ENCODE measurements at regions not wholly inside any gene's neighbourhood (a gene's known extent, or its start where the extent isn't known, plus 50 kb on each side); places are given as distances from the start of the nearest gene placed in this dataset.

GRCh38 chr7:47720141-47720906, 138.4 kb upstream of the TNS3 start:
- intact Hi-C loops (cut with DNase I), result no loop called here
- no peaks in the 10 kb centered on the region for H3K36me3 ChIP-seq (ENCODE audit: insufficient read depth in 1 of 2, low read depth in 1 of 2)
- no peaks in the 10 kb centered on the region for H3K27me3 ChIP-seq (ENCODE audit: insufficient read depth in 3 of 3, low read length in 2 of 3)
- 41 to 51% (median 43%) methylated on average over 12 of the region's 12 CpGs for WGBS, 3 donors
- TF ChIP-seq CTCF (IDR thresholded peaks at IDR 0.05), result no peak
- no peaks in the 10 kb centered on the region for H3K4me1 ChIP-seq
- peak in 2 of 4 donors; percentile 33 to 41 for ATAC-seq
- DNase-seq, result peak; percentile 69 to 79
- no peak overlapping the region for H3K4me3 ChIP-seq
- H3K9me3 ChIP-seq, result no peaks in the 10 kb centered on the region
- no peak overlapping the region for H3K27ac ChIP-seq

- H3K36me3 ChIP-seq (ENCODE audit: insufficient read depth in 1 of 2, low read depth in 1 of 2), result no peaks in the 10 kb centered on the region
- no peak overlapping the region for H3K4me3 ChIP-seq
- H3K27me3 ChIP-seq (ENCODE audit: insufficient read depth in 3 of 3, low read length in 2 of 3), result no peaks in the 10 kb centered on the region
- 82 to 89% (median 88%) methylated on average over 7 of the region's 7 CpGs for WGBS, 3 donors
- no peaks in the 10 kb centered on the region for H3K9me3 ChIP-seq
- ATAC-seq (no peak), DNase-seq (no peak)
- intact Hi-C loops (cut with DNase I), result no loop called here
- TF ChIP-seq CTCF (IDR thresholded peaks at IDR 0.05), result no peak
- H3K27ac ChIP-seq, result no peak overlapping the region
- H3K4me1 ChIP-seq, result no peaks in the 10 kb centered on the region
These were observed 137.8 kb upstream of the TNS3 start for GRCh38 chr7:47719675-47720074.

- Histone ChIP-seq H3K4me3 (no peak overlapping the region), H3K27ac (no peak overlapping the region), H3K36me3 (ENCODE audit: insufficient read depth in 1 of 2, low read depth in 1 of 2) (no peaks in the 10 kb centered on the region), H3K4me1 (no peaks in the 10 kb centered on the region), H3K27me3 (ENCODE audit: insufficient read depth in 3 of 3, low read length in 2 of 3) (no peaks in the 10 kb centered on the region), H3K9me3 (no peaks in the 10 kb centered on the region)
- 87 to 92% (median 92%) methylated on average over 5 of the region's 5 CpGs for WGBS, 3 donors
- DNase-seq (no peak), ATAC-seq (no peak)
- no peak for TF ChIP-seq CTCF (IDR thresholded peaks at IDR 0.05)
- intact Hi-C loops (cut with DNase I), result no loop called here
These were observed 133.7 kb upstream of the TNS3 start for GRCh38 chr7:47715631-47716068.

GRCh38 chr7:47714669-47715607, 133.0 kb upstream of the TNS3 start:
- Histone ChIP-seq H3K4me1 (no peaks in the 10 kb centered on the region), H3K4me3 (no peak overlapping the region), H3K27ac (no peak overlapping the region), H3K9me3 (no peaks in the 10 kb centered on the region), H3K36me3 (ENCODE audit: insufficient read depth in 1 of 2, low read depth in 1 of 2) (no peaks in the 10 kb centered on the region), H3K27me3 (ENCODE audit: insufficient read depth in 3 of 3, low read length in 2 of 3) (no peaks in the 10 kb centered on the region)
- no peak for ATAC-seq
- no peak for TF ChIP-seq CTCF (IDR thresholded peaks at IDR 0.05)
- WGBS, 3 donors, result 78 to 81% (median 80%) methylated on average over 6 of the region's 6 CpGs
- DNase-seq, result no peak
- intact Hi-C loops (cut with DNase I), result no loop called here

Measured in psoas muscle (tissue), 7 donors.